Middle frontal gyrus (tissue), 1 donor: ENCODE measurements at regions not wholly inside any gene's neighbourhood (a gene's known extent, or its start where the extent isn't known, plus 50 kb on each side); places are given as distances from the start of the nearest gene placed in this dataset.
A peak's percentile ranks its signal among the peaks of the same experiment; 100 is the strongest.

ENCODE experiments used
- DNase-seq: peaks from one replicate; pipeline ENCODE4 v3.0.0-alpha.2; 2015; ENCODE audit warnings: low spot score; ENCODE audit errors: extremely low spot score

- DNase-seq = no peak
Measured at GRCh38 chr15:45743426-45744235, 108.8 kb downstream of the SQOR start.

DNA sequence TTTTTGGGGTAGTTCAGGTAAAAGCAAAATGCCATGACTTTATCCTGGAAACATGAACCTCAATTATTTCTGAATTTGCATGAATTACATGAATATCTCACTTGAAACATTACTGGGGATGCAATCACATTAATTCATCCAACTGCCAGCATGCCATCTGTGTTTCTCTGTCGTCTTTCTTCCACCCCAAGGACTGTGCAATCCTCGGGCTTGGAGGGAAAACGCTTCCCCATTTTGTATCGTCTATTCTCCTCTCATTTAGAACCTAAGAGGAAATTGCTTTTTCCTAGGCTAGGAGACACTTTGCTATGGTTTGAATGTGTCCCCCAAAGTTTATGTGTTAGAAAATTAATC is 109.4 kb downstream of the SQOR start:
- DNase-seq = no peak

GRCh38 chr15:45747426-45747825 is 112.6 kb downstream of the SQOR start:
- DNase-seq = no peak

DNA sequence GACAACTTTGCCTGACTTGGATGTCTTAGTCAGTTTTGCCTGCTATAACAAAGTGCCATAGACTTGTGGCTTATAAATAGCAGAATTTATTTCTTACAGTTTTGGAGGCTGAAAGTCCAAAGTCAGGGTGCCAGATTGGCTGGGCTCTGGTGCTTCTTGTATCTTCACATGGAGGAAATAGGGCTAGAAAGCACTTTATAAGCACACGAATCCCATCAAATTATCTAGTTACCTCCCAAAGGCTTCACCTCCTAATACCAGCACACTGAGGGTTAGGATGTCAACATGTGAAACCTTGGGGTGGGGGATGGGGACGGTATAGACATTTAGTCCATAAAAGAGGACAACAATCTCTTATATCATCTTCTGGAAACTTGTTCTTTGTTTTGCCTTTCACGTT is 116.8 kb downstream of the SQOR start:
- DNase-seq = no peak

GRCh38 chr15:45759936-45760335 is 125.1 kb downstream of the SQOR start:
- DNase-seq = no peak

GRCh38 chr15:45762726-45763125 is 127.9 kb downstream of the SQOR start:
- DNase-seq = no peak

DNA sequence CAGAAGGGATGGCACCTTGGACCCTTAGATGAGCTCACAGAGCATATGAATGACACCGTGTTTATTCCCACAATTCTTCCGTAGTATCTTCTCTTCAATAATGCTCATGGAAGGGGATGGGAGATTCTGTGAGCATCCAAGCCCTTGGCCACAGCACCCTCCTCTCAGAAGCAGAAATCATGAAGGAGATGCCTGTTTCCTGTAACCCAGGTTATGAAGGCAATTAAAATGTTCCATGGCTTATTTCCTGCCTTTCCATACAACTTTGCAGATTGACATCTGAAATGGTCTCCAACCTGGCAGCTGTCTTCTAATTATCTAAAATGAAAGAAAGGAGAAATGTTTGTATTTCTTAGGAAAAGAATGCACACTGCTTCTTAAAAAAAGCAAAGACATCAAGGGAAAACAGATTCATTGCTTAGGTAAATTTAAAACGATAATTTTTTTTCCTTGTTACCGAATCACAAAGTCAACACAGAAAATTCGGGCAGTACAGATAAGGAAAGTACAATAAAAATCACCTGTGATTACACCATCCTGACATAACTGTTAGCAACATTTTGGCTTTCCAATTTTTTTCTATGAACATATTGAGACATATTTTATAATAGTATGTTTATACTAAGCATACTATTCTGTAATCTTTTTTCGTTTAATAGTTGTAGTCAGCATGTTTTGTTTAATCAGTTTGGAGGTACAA is 128.5 kb downstream of the SQOR start:
- no peak for DNase-seq

- no peak for DNase-seq
Measured at GRCh38 chr15:45773149-45773548, 138.3 kb downstream of the SQOR start.

DNA sequence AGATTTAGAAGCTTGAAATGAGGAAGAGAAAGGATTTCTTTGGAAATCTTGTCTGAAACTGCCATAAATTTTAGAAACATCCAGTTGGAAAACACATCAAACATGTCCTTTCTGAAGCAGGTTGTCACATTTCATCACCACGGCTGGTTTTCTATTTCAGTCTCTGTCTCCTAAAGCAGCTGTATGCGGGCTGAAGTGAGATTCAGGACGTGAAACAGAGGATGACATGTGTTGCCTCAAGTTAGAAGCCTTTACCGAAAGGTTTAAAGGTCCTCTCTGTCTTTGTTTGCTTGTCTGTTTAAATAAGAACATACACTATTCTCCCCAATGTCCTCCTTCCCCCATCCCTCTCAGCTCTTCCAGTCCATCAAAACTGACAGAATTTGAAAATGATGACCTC is 141.9 kb downstream of the SQOR start:
- no peak for DNase-seq

DNA sequence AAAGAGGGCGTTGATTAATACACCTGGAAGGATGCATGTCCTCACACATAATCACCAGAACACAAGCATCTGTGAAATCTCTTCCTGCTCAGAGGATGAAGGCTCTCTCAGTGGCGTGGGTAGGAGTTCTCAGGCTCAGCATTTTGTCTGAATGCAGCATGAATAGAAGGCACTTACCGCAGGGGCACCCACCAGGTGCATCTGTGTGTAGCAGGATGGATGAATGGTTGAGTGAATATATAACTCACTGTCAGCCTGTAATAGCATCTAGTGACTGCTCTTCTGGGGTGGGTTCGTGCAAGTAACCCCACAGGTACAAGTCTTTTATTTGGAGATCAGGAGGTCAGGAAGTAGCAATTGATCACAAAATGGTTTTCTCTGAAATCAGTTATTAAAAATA is 143.0 kb downstream of the SQOR start:
- DNase-seq = no peak

GRCh38 chr15:45780352-45780751 is 145.5 kb downstream of the SQOR start:
- DNase-seq = no peak

DNA sequence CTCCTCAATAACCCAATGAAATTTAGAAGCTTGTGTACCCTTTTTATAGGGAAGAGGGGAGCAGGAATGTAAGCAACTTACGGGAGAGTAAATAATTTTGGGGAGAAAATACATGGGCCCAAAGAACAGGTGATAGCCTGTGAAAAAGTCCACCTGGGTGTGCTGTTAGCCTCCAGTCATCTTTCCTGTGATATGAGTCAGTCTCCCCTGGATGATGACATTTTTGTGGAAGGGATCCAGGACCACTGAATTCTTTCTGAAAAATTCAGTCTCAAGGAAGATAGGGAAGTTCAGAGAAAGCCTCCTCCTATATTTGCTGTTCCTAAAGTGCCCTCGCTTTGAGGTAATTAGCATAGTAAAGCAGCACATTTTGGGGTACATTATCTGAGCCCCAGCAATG is 149.8 kb downstream of the SQOR start:
- no peak for DNase-seq

DNA sequence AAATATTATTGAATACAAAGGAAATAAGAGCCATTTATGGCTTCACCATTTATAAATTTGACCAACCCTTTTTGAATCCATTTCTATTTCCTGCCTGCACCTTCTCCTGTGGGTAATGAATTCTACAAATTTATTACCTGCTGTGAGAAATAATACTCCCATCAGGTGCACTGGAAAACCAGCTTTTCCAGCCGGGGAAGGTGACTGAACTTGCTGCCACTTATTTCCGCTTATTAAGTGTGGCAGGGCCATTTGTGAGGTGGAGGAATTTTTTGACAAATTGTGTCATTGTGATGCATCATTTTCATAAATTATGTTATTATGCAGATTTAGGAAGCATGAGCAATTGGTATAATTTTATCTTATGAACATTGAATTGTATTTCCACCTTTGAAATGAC is 151.1 kb downstream of the SQOR start:
- no peak for DNase-seq

- no peak for DNase-seq
Measured at GRCh38 chr15:45790325-45790943, 155.6 kb downstream of the SQOR start.

DNA sequence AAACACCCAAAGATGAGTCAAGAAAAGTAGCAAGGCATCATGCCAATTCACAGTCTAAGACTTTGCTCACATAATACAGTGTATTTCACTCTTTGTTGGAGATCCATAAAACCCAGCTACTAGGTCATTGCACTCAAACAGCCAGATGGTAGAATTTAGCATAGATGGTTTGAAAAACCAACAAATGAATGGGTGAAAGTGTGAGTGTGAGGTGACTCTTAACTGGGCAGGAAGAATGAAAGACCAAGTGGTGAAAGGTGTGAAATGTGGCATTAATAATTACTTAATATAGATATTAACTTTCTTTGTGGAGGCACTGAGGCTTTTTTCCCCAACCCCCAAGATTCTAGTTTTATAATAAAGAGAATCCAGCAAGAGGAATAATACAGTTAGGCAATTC is 159.5 kb downstream of the SQOR start:
- DNase-seq = no peak

- DNase-seq = no peak
Measured at GRCh38 chr15:45794712-45795439, 160.0 kb downstream of the SQOR start.

DNA sequence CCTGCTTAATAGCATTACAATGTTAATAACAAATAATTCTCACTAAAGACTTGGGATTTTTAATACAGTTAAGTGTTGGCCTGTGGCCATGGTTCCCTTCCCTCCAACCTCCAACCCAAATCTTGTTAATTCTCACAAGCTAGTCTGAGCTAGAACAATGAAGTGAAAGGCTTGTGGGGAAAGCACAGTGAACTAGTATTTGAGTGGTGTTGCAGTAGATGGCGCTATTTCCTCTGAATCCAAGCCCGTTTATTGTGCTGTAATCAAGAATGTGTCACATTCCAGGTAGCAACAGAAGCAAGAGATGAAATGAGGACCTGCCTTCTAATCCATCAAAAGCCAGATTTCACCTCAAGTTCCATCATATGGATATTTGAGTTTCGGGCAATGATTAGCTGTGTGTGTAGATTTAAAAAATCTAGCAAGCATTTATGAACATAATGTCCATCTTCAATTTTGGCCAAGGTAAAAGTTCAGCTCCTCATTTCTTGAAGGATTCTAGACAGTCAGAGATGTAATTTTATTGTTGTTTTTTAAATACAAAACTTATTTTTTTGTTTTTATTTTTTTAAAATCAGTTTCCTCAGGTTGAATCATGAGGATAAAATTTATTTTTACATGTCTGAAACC is 160.7 kb downstream of the SQOR start:
- peak; percentile 49 for DNase-seq

GRCh38 chr15:45796433-45796832 is 161.6 kb downstream of the SQOR start:
- no peak for DNase-seq

DNA sequence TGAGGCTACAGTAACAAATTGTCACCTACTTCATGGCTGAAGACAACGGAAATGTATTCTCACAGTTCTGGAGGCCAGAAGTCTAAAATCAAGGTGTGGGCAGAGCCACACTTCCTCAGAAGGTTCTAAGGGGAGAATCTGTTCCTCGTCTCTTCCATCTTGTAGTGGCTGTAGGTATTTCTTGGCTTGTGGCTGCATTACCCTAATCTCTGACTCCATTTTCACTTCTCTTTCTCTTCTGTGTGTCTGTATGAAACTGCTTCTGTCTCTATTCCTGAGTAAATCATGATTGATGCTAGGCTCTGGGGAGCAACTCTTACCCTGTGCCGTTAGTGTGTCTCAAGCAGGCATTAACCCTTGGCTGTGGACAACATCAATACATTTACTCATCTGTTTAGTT is 164.7 kb downstream of the SQOR start:
- DNase-seq = no peak

GRCh38 chr15:45801543-45801942 is 166.7 kb downstream of the SQOR start:
- DNase-seq = no peak

GRCh38 chr15:45802140-45802539 is 167.3 kb downstream of the SQOR start:
- DNase-seq = no peak
